Neural cell (in vitro differentiated cells): ENCODE measurements at regions not wholly inside any gene's neighbourhood (a gene's known extent, or its start where the extent isn't known, plus 50 kb on each side); places are given as distances from the start of the nearest gene placed in this dataset.

Source experiments
- H2AFZ ChIP-seq: fragments of 200-600, 300-800 bp; sonication (generic), shearing (Covaris generic); 2 replicates; pipeline ENCODE4 v1.6.0; 2014; ENCODE audit warnings: low read depth, mild to moderate bottlenecking, antibody characterized with exemption, low read length, moderate library complexity
- H3F3A ChIP-seq: fragments of 200-600 bp; shearing (Covaris generic); 2 replicates; pipeline ENCODE4 v1.6.1; 2016; ENCODE audit warnings: mild to moderate bottlenecking, moderate library complexity, mixed read lengths, antibody characterized with exemption, low read length; ENCODE audit not compliant: insufficient read depth, poor library complexity, severe bottlenecking
- H3K27ac ChIP-seq: fragments of 200-600, 300-800 bp; sonication (generic), shearing (Covaris generic); 2 replicates; pipeline ENCODE4 v1.5.1; 2014; ENCODE audit warnings: mild to moderate bottlenecking, low read length, moderate library complexity
- H3K27me3 ChIP-seq: fragments of 300-800, 200-600 bp; sonication (generic), shearing (Covaris generic); 2 replicates; pipeline ENCODE4 v1.6.0; 2014; ENCODE audit warnings: mild to moderate bottlenecking, low read depth, low read length, moderate library complexity; ENCODE audit not compliant: insufficient read depth
- H3K36me3 ChIP-seq: fragments of 300-800, 200-600 bp; sonication (generic), shearing (Covaris generic); 2 replicates; pipeline ENCODE4 v1.5.1; 2014; ENCODE audit warnings: mild to moderate bottlenecking, antibody characterized with exemption, low read length, moderate library complexity; ENCODE audit not compliant: insufficient read depth
- H3K4me2 ChIP-seq: fragments of 300-800, 200-600 bp; sonication (generic), shearing (Covaris generic); 2 replicates; pipeline ENCODE4 v1.6.0; 2014; ENCODE audit warnings: mild to moderate bottlenecking, low read length
- H3K4me3 ChIP-seq: fragments of 300-800, 200-600 bp; sonication (generic), shearing (Covaris generic); 2 replicates; pipeline ENCODE4 v1.5.1; 2014; ENCODE audit warnings: mild to moderate bottlenecking, low read length, moderate library complexity
- H3K79me2 ChIP-seq: fragments of 200-600 bp; shearing (Covaris generic); replicated peaks from 2 replicates; pipeline ENCODE4 v1.6.0; 2014; ENCODE audit warnings: mild to moderate bottlenecking, low read length, moderate library complexity; ENCODE audit not compliant: insufficient read depth
- H3K9ac ChIP-seq: fragments of 300-800, 200-600 bp; sonication (generic), shearing (Covaris generic); 2 replicates; pipeline ENCODE4 v1.6.1; 2016; ENCODE audit warnings: mild to moderate bottlenecking, low read length, mixed read lengths
- H3K9me2 ChIP-seq: fragments of 200-600 bp; shearing (Covaris generic); 2 replicates; pipeline ENCODE4 v1.6.1; 2016; ENCODE audit warnings: mild to moderate bottlenecking, low read length, mixed read lengths; ENCODE audit not compliant: insufficient read depth
- H3K9me3 ChIP-seq: fragments of 200-600, 300-800 bp; sonication (generic), shearing (Covaris generic); 2 replicates; pipeline ENCODE4 v1.6.1; 2016; ENCODE audit warnings: mild to moderate bottlenecking, mixed run types, low read length, moderate library complexity, mixed read lengths
- H4K20me1 ChIP-seq: fragments of 200-600 bp; shearing (Covaris generic); 2 replicates; pipeline ENCODE4 v1.6.1; 2016; ENCODE audit warnings: mild to moderate bottlenecking, mixed run types; ENCODE audit not compliant: insufficient read depth
- EP300 ChIP-seq: fragments of 450-650 bp; conservative IDR thresholded peaks from 2 replicates; pipeline ENCODE4 v1.6.1; 2014; ENCODE audit warnings: antibody characterized with exemption, mild to moderate bottlenecking, moderate library complexity; ENCODE audit not compliant: poor library complexity, severe bottlenecking
- EZH2 ChIP-seq: fragments of 200-600, 300-800 bp; shearing (Covaris generic), sonication (generic); IDR thresholded peaks from 2 replicates; pipeline ENCODE4 v1.6.1; 2014; ENCODE audit warnings: antibody characterized with exemption, low read length, borderline replicate concordance, mild to moderate bottlenecking; ENCODE audit not compliant: insufficient read depth, poor library complexity, severe bottlenecking
- MXI1 ChIP-seq: fragments of 450-650 bp; conservative IDR thresholded peaks from 2 replicates; pipeline ENCODE4 v1.6.1; 2014; ENCODE audit warnings: antibody characterized with exemption, mild to moderate bottlenecking; ENCODE audit not compliant: poor library complexity, severe bottlenecking
- POLR2AphosphoS5 ChIP-seq: IDR thresholded peaks from 2 replicates; pipeline ENCODE4 v1.6.1; 2012
- RAD21 ChIP-seq: fragments of 450-650 bp; conservative IDR thresholded peaks from 2 replicates; pipeline ENCODE4 v1.6.1; 2014; ENCODE audit warnings: antibody characterized with exemption, mild to moderate bottlenecking, moderate library complexity
- SMC3 ChIP-seq: fragments of 450-650 bp; conservative IDR thresholded peaks from 2 replicates; pipeline ENCODE4 v1.6.1; 2014; ENCODE audit warnings: antibody characterized with exemption, mild to moderate bottlenecking, moderate library complexity; ENCODE audit not compliant: poor library complexity
- TAF1 ChIP-seq: IDR thresholded peaks from 2 replicates; pipeline ENCODE4 v1.6.1; 2012; ENCODE audit warnings: low read depth
- TF ChIP-seq, protein P1 (sequence below): IDR thresholded peaks from 2 replicates; pipeline ENCODE4 v1.6.1; 2012; ENCODE audit warnings: borderline replicate concordance
- TF ChIP-seq, protein P2 (sequence below): fragments of 450-650 bp; IDR thresholded peaks from 2 replicates; pipeline ENCODE4 v1.5.1; 2014; ENCODE audit warnings: antibody characterized with exemption, mild to moderate bottlenecking, moderate library complexity; ENCODE audit not compliant: poor library complexity, severe bottlenecking

DNA sequence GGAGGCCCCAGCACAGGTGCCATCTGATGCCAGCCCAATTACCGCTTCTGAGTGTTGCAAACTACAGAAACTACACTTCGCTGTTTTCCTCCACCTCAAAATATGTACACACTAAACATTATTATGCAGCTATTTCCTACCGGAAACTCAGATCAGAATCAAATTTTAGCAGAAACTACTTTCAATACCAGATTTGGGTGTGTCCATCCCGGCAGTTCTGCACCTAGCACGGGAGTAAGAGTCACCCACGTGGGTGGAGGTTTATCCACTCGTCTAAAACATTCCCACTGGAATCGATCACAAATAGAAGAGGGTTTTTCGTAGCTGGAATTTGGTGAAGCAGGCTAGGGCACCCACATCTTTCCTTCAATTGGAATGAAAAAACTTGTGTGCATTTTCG, 214.4 kb upstream of the PRKCQ start:
- TF ChIP-seq EZH2 (no peak), TAF1 (no peak)
- Histone ChIP-seq H3K4me2 (no peak overlapping the region), H3K36me3 (no peaks in the 10 kb centered on the region), H3K9me2 (no peaks in the 10 kb centered on the region), H3K79me2 (no peaks in the 10 kb centered on the region), H3K27ac (no peak overlapping the region), H3K9ac (no peak overlapping the region), H3K4me3 (no peak overlapping the region), H2AFZ (no peak overlapping the region), H4K20me1 (no peaks in the 10 kb centered on the region), H3K9me3 (no peaks in the 10 kb centered on the region), H3K27me3 (no peaks in the 10 kb centered on the region), H3F3A (no peaks in the 10 kb centered on the region)

DNA sequence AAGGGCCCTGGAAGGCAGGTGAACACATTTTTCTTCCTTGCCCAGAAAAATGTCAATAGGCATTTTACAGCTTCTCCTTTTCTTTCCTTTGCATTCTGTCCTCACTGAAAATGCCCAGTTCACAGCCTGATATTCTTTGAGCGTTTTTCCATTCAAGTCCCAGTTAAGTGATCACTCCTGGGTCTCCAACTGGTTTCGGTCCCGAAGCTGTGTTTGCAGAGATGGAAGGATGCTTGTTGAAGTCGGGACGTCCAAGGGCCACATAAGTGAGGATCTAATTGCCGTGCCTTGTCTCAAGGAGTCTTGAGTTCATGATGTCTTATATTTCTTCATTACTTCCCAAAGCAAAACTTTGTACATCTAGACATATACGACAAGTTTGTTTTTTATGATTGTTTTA, 208.7 kb upstream of the PRKCQ start:
- no peak overlapping the region for H3K4me2 ChIP-seq
- TF ChIP-seq SMC3: no peak

GRCh38 chr10:6788231-6788630, 208.2 kb upstream of the PRKCQ start:
- no peaks in the 10 kb centered on the region for H3K9me3 ChIP-seq
- H3K79me2 ChIP-seq: no peaks in the 10 kb centered on the region
- H3K36me3 ChIP-seq: no peaks in the 10 kb centered on the region
- H3K4me2 ChIP-seq: no peak overlapping the region
- H3F3A ChIP-seq: no peaks in the 10 kb centered on the region
- H3K4me3 ChIP-seq: no peak overlapping the region
- H3K27ac ChIP-seq: no peak overlapping the region
- no peaks in the 10 kb centered on the region for H3K9me2 ChIP-seq
- H3K9ac ChIP-seq: no peak overlapping the region
- TF ChIP-seq, protein P1, sequence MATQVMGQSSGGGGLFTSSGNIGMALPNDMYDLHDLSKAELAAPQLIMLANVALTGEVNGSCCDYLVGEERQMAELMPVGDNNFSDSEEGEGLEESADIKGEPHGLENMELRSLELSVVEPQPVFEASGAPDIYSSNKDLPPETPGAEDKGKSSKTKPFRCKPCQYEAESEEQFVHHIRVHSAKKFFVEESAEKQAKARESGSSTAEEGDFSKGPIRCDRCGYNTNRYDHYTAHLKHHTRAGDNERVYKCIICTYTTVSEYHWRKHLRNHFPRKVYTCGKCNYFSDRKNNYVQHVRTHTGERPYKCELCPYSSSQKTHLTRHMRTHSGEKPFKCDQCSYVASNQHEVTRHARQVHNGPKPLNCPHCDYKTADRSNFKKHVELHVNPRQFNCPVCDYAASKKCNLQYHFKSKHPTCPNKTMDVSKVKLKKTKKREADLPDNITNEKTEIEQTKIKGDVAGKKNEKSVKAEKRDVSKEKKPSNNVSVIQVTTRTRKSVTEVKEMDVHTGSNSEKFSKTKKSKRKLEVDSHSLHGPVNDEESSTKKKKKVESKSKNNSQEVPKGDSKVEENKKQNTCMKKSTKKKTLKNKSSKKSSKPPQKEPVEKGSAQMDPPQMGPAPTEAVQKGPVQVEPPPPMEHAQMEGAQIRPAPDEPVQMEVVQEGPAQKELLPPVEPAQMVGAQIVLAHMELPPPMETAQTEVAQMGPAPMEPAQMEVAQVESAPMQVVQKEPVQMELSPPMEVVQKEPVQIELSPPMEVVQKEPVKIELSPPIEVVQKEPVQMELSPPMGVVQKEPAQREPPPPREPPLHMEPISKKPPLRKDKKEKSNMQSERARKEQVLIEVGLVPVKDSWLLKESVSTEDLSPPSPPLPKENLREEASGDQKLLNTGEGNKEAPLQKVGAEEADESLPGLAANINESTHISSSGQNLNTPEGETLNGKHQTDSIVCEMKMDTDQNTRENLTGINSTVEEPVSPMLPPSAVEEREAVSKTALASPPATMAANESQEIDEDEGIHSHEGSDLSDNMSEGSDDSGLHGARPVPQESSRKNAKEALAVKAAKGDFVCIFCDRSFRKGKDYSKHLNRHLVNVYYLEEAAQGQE: no peak
- TF ChIP-seq MXI1 (no peak), SMC3 (no peak), RAD21 (no peak), EZH2 (no peak), POLR2AphosphoS5 (no peak), EP300 (no peak), TAF1 (no peak)
- TF ChIP-seq, protein P2, sequence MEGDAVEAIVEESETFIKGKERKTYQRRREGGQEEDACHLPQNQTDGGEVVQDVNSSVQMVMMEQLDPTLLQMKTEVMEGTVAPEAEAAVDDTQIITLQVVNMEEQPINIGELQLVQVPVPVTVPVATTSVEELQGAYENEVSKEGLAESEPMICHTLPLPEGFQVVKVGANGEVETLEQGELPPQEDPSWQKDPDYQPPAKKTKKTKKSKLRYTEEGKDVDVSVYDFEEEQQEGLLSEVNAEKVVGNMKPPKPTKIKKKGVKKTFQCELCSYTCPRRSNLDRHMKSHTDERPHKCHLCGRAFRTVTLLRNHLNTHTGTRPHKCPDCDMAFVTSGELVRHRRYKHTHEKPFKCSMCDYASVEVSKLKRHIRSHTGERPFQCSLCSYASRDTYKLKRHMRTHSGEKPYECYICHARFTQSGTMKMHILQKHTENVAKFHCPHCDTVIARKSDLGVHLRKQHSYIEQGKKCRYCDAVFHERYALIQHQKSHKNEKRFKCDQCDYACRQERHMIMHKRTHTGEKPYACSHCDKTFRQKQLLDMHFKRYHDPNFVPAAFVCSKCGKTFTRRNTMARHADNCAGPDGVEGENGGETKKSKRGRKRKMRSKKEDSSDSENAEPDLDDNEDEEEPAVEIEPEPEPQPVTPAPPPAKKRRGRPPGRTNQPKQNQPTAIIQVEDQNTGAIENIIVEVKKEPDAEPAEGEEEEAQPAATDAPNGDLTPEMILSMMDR: no peak
- H2AFZ ChIP-seq: no peak overlapping the region
- H4K20me1 ChIP-seq: no peaks in the 10 kb centered on the region
- no peaks in the 10 kb centered on the region for H3K27me3 ChIP-seq

More for the DNA sequence above, 208.7 kb upstream of the PRKCQ start:
- Histone ChIP-seq H3K9me2 (no peaks in the 10 kb centered on the region), H3F3A (no peaks in the 10 kb centered on the region), H3K27me3 (no peaks in the 10 kb centered on the region), H3K9me3 (no peaks in the 10 kb centered on the region), H2AFZ (no peak overlapping the region), H3K4me3 (no peak overlapping the region), H3K36me3 (no peaks in the 10 kb centered on the region), H3K9ac (no peak overlapping the region), H3K27ac (no peak overlapping the region), H3K79me2 (no peaks in the 10 kb centered on the region), H4K20me1 (no peaks in the 10 kb centered on the region)
